H7 (cell line): ENCODE measurements at regions not wholly inside any gene's neighbourhood (a gene's known extent, or its start where the extent isn't known, plus 50 kb on each side); places are given as distances from the start of the nearest gene placed in this dataset.
"Not testable (repeated sequence)": the region's sequence is repeated elsewhere in the genome, so short reads cannot be mapped to it uniquely, and the experiment has no call there.

Experiments used
- DNase-seq: peaks from one replicate; pipeline ENCODE4 v3.0.0; 2012
- H3K27me3 ChIP-seq: 2 replicates; pipeline ENCODE4 v1.6.0; 2011; ENCODE audit warnings: mild to moderate bottlenecking, low read length; ENCODE audit not compliant: control insufficient read depth, insufficient read depth
- H3K36me3 ChIP-seq: replicated peaks from 2 replicates; pipeline ENCODE4 v1.5.1; 2011; ENCODE audit warnings: low read length; ENCODE audit not compliant: control insufficient read depth, insufficient read depth
- H3K4me3 ChIP-seq: 2 replicates; pipeline ENCODE4 v1.5.1; 2011; ENCODE audit warnings: low read depth, mild to moderate bottlenecking, control low read depth, low read length, moderate library complexity; ENCODE audit not compliant: insufficient read depth

GRCh38 chr2:239836021-239836765, 188.9 kb downstream of the NDUFA10 start:
- Histone ChIP-seq H3K36me3 (no peaks in the 10 kb centered on the region), H3K27me3 (no peaks in the 10 kb centered on the region), H3K4me3 (no peak overlapping the region)
- no peak for DNase-seq

GRCh38 chr2:239835056-239835455, 190.1 kb downstream of the NDUFA10 start:
- DNase-seq, result peak; percentile 12
- H3K27me3 ChIP-seq, result no peaks in the 10 kb centered on the region
- H3K4me3 ChIP-seq, result no peak overlapping the region
- H3K36me3 ChIP-seq, result no peaks in the 10 kb centered on the region

- Histone ChIP-seq H3K36me3 (no peaks in the 10 kb centered on the region), H3K4me3 (no peak overlapping the region), H3K27me3 (no peaks in the 10 kb centered on the region)
- peak; percentile 15 for DNase-seq
These were observed 191.0 kb downstream of the NDUFA10 start for GRCh38 chr2:239834143-239834542.

GRCh38 chr2:239833269-239834109, 191.7 kb downstream of the NDUFA10 start:
- no peak overlapping the region for H3K4me3 ChIP-seq
- H3K36me3 ChIP-seq, result no peaks in the 10 kb centered on the region
- no peaks in the 10 kb centered on the region for H3K27me3 ChIP-seq
- peak; percentile 10 for DNase-seq

- H3K27me3 ChIP-seq, result no peaks in the 10 kb centered on the region
- peak; percentile 18 for DNase-seq
- H3K4me3 ChIP-seq, result no peak overlapping the region
- H3K36me3 ChIP-seq, result no peaks in the 10 kb centered on the region
These were observed 192.5 kb downstream of the NDUFA10 start for GRCh38 chr2:239832490-239833268.

GRCh38 chr2:239831861-239832489, 193.2 kb downstream of the NDUFA10 start:
- no peak for DNase-seq
- H3K27me3 ChIP-seq, result no peaks in the 10 kb centered on the region
- no peaks in the 10 kb centered on the region for H3K36me3 ChIP-seq
- H3K4me3 ChIP-seq, result no peak overlapping the region

GRCh38 chr2:239831001-239831731, 194.0 kb downstream of the NDUFA10 start:
- DNase-seq, result peak; percentile 71
- H3K27me3 ChIP-seq, result no peaks in the 10 kb centered on the region
- H3K4me3 ChIP-seq, result no peak overlapping the region
- H3K36me3 ChIP-seq, result no peaks in the 10 kb centered on the region

GRCh38 chr2:239830121-239831000, 194.8 kb downstream of the NDUFA10 start:
- DNase-seq, result peak; percentile 24
- Histone ChIP-seq H3K36me3 (no peaks in the 10 kb centered on the region), H3K4me3 (no peak overlapping the region), H3K27me3 (no peaks in the 10 kb centered on the region)

GRCh38 chr2:239829326-239829725, 195.8 kb downstream of the NDUFA10 start:
- no peak overlapping the region for H3K4me3 ChIP-seq
- peak; percentile 16 for DNase-seq
- H3K27me3 ChIP-seq, result no peaks in the 10 kb centered on the region
- no peaks in the 10 kb centered on the region for H3K36me3 ChIP-seq

- H3K27me3 ChIP-seq, H3K36me3 ChIP-seq, H3K4me3 ChIP-seq: not testable (repeated sequence)
- DNase-seq, result peak; percentile 36
These were observed 196.2 kb downstream of the NDUFA10 start for GRCh38 chr2:239828973-239829275.

- H3K4me3 ChIP-seq, result no peak overlapping the region
- peak; percentile 42 for DNase-seq
- H3K36me3 ChIP-seq, result no peaks in the 10 kb centered on the region
- H3K27me3 ChIP-seq, result no peaks in the 10 kb centered on the region
These were observed 196.8 kb downstream of the NDUFA10 start for GRCh38 chr2:239828192-239828972.

GRCh38 chr2:239827523-239827890, 197.6 kb downstream of the NDUFA10 start:
- no peaks in the 10 kb centered on the region for H3K27me3 ChIP-seq
- no peaks in the 10 kb centered on the region for H3K36me3 ChIP-seq
- no peak overlapping the region for H3K4me3 ChIP-seq
- peak; percentile 20 for DNase-seq
